COLO668 (cell line): ENCODE measurements at regions not wholly inside any gene's neighbourhood (a gene's known extent, or its start where the extent isn't known, plus 50 kb on each side); places are given as distances from the start of the nearest gene placed in this dataset.
A peak's percentile ranks its signal among the peaks of the same experiment; 100 is the strongest.
"Not testable (repeated sequence)": the region's sequence is repeated elsewhere in the genome, so short reads cannot be mapped to it uniquely, and the experiment has no call there.

Experiments
- DNase-seq: peaks from one replicate; lab custom pipeline; 2025; ENCODE audit not compliant: unreplicated experiment; lab: John Stamatoyannopoulos, UW

DNA sequence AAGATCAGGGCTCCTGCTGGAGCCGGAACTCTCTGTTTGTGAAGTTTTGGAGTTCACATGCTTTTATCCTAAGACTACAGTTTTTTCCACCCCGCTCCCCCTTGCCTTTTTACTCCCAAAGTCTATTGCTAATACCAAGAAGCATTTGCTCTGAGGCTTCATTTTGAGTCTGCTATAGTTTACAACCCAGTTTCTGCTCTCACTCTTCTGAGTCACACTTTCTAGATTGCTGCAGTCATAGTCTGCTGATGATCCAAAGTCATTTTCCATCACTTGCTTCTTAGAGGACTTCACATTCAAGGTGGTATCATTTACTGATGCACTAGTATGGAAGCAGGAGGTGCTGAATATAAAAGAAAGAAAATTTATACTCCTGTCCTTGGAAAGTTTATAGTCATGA is 937.4 kb downstream of the IGSF11 start:
- no peak for DNase-seq

GRCh38 chr3:118097660-118098059 is 937.0 kb downstream of the IGSF11 start:
- DNase-seq: no peak

GRCh38 chr3:118098827-118099226 is 935.8 kb downstream of the IGSF11 start:
- no peak for DNase-seq

- peak; percentile 4 for DNase-seq
These were observed 932.8 kb downstream of the IGSF11 start for GRCh38 chr3:118101891-118102290.

GRCh38 chr3:118102737-118103136 is 931.9 kb downstream of the IGSF11 start:
- DNase-seq: no peak

GRCh38 chr3:118108201-118108600 is 926.4 kb downstream of the IGSF11 start:
- DNase-seq: no peak

- DNase-seq: no peak
These were observed 925.9 kb downstream of the IGSF11 start for GRCh38 chr3:118108769-118109168.

- DNase-seq: no peak
These were observed 924.4 kb downstream of the IGSF11 start for GRCh38 chr3:118110211-118110610.

DNA sequence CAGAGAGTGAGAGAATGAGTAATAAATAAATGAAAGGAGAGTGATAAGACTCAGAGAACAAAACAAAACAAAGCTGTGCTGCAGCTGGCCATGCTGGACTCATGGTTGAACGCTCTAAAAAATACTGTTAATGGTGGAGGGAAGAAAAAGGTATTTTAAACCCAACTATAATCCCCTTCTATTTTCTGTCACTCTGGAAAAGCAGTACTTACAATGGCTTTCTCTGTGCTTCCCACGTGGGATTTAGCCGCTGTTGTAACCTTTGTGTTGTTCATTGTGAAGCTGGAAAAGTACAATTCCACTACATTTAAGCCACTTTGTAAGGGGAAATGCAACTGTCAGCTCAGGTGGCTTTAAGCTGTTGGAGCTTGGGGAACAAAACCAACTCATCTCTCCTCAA is 917.7 kb downstream of the IGSF11 start:
- no peak for DNase-seq

DNA sequence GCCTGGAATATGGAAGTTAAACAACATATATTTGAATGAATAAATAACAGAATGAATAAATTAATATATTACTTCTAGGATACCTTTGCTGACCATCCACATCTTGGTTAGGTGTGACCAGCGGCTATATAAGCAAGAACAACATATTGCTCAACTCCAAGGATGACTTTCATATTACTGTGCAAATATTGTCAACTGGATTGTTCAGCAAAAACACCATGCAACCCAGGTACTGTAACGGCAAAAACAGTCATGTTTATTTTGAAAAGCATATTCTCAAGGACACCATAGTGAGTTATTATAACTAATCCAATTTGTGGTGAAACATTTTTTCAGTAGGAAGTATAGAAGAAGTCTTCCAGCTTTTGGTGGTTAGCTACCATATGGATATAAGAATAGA is 907.9 kb downstream of the IGSF11 start:
- DNase-seq: no peak

DNA sequence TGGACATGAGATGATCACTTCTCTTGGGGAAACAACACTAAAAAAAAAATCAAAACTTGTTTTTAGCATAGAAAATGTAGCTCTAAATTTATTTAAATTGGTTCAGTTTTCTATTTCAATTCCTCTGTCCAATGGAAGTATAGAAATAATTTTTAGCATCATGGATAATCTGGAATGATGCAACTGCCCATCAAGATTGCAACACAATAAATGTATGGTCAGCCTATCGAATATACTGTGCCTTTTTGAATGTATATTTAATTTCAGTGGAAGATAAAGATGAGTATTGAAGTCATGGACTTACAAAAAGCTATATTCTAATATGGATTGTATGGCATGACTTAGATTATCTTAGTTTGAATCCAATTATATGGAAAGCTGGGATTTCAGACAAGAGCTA is 906.7 kb downstream of the IGSF11 start:
- DNase-seq: no peak

GRCh38 chr3:118128886-118129285 is 905.8 kb downstream of the IGSF11 start:
- DNase-seq: no peak

DNA sequence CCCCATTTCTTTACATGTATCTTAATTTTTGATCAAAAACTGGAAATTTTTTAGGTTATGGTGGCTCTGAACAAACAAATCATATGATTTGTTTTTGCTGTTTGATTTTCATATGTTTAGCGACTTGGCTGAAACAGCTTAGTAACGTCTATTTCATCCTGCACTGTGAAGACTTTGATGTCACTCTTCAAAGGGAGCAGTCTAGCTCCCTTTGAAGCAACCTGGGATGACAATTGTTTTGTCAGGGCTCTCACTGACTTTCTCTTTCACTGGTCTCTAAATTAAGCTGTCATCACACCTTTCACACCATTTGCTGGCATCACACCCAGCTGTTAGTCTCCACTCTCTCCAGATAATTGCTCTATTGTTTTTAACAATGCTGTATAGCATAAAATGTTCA is 896.9 kb downstream of the IGSF11 start:
- no peak for DNase-seq

- peak; percentile 18 for DNase-seq
These were observed 889.7 kb downstream of the IGSF11 start for GRCh38 chr3:118144919-118145318.

DNA sequence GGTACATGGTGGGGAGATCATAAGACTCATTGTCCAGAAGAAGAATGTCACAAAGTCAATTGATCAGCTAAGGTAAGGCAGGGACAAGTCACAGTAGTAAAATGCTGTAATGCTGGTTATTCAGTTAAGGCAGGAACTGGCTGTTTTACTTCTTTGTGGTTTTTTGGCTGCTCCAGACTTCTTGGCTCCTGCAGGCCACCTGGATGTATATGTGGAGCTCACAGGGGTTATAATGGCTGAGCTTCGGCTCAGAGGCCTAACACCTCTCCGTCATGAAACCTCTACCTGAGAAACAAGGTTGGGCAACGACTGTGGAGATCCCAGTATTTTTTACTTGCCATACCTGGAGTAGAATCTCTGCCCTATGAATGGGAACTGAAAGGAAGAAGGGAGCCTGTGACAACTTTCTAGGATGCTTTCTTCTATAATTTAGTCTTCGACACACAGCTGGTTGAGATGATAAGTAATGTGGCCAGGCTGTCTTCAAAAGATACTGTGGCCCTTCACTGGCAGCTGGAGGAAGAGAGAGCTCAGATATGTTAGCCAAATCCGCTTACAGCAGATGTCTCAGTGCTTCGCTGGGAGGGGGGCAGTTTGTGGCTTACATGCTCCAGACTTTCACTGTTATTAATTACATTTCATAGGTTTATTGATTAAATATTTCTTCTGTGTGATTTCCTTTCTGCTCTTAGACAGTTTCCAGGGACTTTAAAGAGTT is 887.8 kb downstream of the IGSF11 start:
- no peak for DNase-seq

DNA sequence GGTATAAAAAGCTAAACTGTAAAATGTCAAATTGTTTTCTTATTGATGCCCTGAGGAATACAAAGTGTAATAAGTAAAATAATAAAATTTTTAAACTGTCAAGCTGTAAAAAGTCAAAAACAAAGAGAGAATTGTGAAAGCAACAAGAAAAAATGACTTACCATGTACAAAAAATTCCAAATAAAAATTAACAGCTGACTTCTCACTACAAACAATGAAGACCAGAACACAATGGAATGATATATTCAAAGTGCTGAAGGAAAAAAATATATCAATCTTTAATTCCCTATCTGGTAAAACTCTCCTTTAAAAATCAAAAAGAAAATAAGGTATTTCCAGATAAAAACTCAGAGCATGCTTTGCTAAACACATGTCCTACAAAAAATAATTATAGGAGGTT is 883.5 kb downstream of the IGSF11 start:
- no peak for DNase-seq

DNA sequence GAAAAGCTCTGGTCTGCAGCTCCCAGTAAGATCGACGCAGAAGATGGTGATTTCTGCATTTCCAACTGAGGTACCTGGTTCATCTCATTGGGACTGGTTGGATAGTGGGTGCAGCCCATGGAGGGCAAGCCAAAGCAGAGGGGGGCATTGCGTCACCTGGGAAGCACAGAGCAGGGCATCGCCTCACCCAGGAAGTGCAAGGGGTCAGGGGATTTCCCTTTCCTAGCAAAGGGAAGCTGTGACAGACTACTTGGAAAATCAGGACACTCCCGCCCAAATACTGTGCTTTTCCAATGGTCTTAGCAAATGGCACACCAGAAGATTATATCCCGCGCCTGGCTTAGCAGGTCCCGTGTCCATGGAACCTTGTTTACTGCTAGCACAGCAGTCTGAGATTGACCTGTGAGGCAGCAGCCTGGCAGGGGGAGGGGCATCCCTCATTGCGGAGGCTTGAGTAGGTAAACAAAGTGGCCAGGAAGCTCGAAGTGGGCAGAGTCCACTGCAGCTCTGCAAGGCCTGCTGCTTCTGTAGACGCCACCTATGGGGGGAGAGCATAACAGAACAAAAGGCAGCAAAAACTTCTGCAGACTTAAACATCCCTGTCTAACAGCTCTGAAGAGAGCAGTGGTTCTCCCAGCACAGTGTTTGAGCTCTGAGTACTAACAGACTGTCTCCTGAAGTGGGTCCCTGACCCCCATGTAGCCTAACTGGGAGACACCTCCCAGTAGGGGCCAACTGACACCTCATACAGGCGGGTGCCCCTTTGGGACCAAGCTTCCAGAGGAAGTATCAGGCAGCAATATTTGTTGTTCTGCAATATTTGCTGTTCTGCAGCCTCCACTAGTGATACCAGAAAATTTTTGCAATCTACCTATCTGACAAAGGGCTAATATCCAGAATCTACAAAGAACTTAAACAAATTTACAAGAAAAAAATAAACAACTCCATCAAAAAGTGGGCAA is 871.7 kb downstream of the IGSF11 start:
- not testable (repeated sequence) for DNase-seq

GRCh38 chr3:118165413-118165812 is 869.2 kb downstream of the IGSF11 start:
- DNase-seq: no peak

GRCh38 chr3:118167571-118167970 is 867.1 kb downstream of the IGSF11 start:
- DNase-seq: no peak

- DNase-seq: no peak
These were observed 866.5 kb downstream of the IGSF11 start for GRCh38 chr3:118168175-118168574.

DNA sequence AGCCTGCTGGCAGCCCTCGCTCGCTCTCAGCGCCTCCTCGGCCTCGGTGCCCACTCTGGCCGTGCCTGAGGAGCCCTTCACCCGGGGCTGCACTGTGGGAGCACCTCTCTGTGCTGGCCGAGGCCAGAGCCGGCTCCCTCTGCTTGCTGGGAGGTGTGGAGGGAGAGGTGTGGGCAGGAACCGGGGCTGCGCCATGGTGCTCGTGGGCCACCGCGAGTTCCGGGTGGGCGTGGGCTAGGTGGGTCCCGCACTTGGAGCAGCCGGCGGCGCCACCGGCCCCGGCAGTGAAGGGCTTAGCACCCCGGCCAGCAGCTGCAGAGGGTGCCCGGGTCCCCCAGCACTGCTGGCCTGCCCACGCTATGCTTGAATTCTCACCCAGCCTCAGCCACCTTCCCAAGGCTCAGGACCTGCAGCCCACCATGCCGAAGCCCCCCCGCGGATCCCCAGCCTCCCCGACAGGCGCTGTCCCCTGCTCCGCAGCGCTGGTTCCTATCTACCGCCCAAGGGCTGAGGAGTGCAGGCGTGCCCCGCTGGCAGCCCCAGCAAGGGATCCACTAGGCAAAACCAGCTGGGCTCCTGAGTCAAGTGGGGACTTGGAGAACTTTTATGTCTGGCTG is 863.3 kb downstream of the IGSF11 start:
- no peak for DNase-seq

- no peak for DNase-seq
These were observed 853.8 kb downstream of the IGSF11 start for GRCh38 chr3:118180853-118181252.
